HepG2 (cell line): ENCODE measurements at regions not wholly inside any gene's neighbourhood (a gene's known extent, or its start where the extent isn't known, plus 50 kb on each side); places are given as distances from the start of the nearest gene placed in this dataset.

Experiments used
- CHD2 ChIP-seq: IDR thresholded peaks from 2 replicates; pipeline ENCODE4 v1.6.1; 2011; ENCODE audit warnings: low read depth, low read length, improper control_type of control experiment
- E2F5 ChIP-seq: sonication (generic); formaldehyde crosslinking; conservative IDR thresholded peaks from 2 replicates; pipeline ENCODE4 v1.4.0; 2020; ENCODE audit warnings: missing genetic modification reagents
- FOXK2 ChIP-seq: fragments of 450-650 bp; IDR thresholded peaks from 2 replicates; pipeline ENCODE4 v1.6.1; 2016
- FOXM1 ChIP-seq: sonication (generic); formaldehyde crosslinking; IDR thresholded peaks from 2 replicates; pipeline ENCODE4 v1.5.0; 2020; ENCODE audit warnings: missing genetic modification reagents
- MLLT10 ChIP-seq: sonication (generic); formaldehyde crosslinking; IDR thresholded peaks from 2 replicates; pipeline ENCODE4 v1.4.0; 2020; ENCODE audit warnings: missing genetic modification reagents
- POLR2A ChIP-seq, 2 experiments: IDR thresholded peaks; 2 replicates each; pipeline ENCODE4 v1.6.1; 2011; ENCODE audit warnings: low read depth in 2 of 2, low read length in 2 of 2, mild to moderate bottlenecking in 1 of 2, moderate library complexity in 1 of 2; ENCODE audit not compliant: insufficient read depth in 1 of 2
- RAD51 ChIP-seq: fragments of 450-650 bp; IDR thresholded peaks from 2 replicates; pipeline ENCODE4 v1.6.1; 2016; ENCODE audit warnings: borderline replicate concordance
- SRY ChIP-seq: sonication (generic); formaldehyde crosslinking; IDR thresholded peaks from 2 replicates; pipeline ENCODE4 v1.8.0; 2022; ENCODE audit warnings: mild to moderate bottlenecking, missing genetic modification reagents
- SYNCRIP ChIP-seq: fragments of 200-400 bp; formaldehyde crosslinking; IDR thresholded peaks from 2 replicates; pipeline ENCODE4 v1.6.1; 2018; ENCODE audit warnings: mild to moderate bottlenecking, low read depth, low read length; ENCODE audit not compliant: insufficient read depth
- TAF1 ChIP-seq: sonication (generic); formaldehyde crosslinking; IDR thresholded peaks from 2 replicates; pipeline ENCODE4 v1.4.0; 2020; ENCODE audit warnings: missing genetic modification reagents
- TCF7L2 ChIP-seq: IDR thresholded peaks from 2 replicates; pipeline ENCODE4 v1.6.1; 2011; ENCODE audit warnings: mild to moderate bottlenecking, low read depth, low read length, moderate library complexity
- ZFP1 ChIP-seq: IDR thresholded peaks from 2 replicates; pipeline ENCODE4 v1.6.1; 2016
- ZNF121 ChIP-seq: sonication (generic); formaldehyde crosslinking; IDR thresholded peaks from 2 replicates; pipeline ENCODE4 v1.5.0; 2020; ENCODE audit warnings: mild to moderate bottlenecking, missing genetic modification reagents

- TF ChIP-seq CHD2 (no peak), TCF7L2 (no peak), FOXK2 (no peak), ZNF121 (CRISPR knock-in tag) (no peak), TAF1 (CRISPR knock-in tag) (no peak), ZFP1 (CRISPR knock-in tag) (no peak), E2F5 (CRISPR knock-in tag) (no peak), MLLT10 (CRISPR knock-in tag) (no peak), SYNCRIP (no peak), RAD51 (no peak), FOXM1 (CRISPR knock-in tag) (no peak), SRY (CRISPR knock-in tag) (no peak), POLR2A (IDR thresholded peaks at IDR 0.05; ENCODE audit: insufficient read depth in 1 of 2, low read depth in 2 of 2, low read length in 2 of 2) (no peak)
These were observed 59.0 kb upstream of the ATF3 start for GRCh38 chr1:212549503-212550017.
